Inferior parietal cortex (tissue), 1 donor: ENCODE measurements at regions not wholly inside any gene's neighbourhood (a gene's known extent, or its start where the extent isn't known, plus 50 kb on each side); places are given as distances from the start of the nearest gene placed in this dataset.
"Not testable (repeated sequence)": the region's sequence is repeated elsewhere in the genome, so short reads cannot be mapped to it uniquely, and the experiment has no call there.

ENCODE experiments used
- DNase-seq: peaks from one replicate; pipeline ENCODE4 v3.0.0-alpha.2; 2016; ENCODE audit errors: extremely low spot score

DNA sequence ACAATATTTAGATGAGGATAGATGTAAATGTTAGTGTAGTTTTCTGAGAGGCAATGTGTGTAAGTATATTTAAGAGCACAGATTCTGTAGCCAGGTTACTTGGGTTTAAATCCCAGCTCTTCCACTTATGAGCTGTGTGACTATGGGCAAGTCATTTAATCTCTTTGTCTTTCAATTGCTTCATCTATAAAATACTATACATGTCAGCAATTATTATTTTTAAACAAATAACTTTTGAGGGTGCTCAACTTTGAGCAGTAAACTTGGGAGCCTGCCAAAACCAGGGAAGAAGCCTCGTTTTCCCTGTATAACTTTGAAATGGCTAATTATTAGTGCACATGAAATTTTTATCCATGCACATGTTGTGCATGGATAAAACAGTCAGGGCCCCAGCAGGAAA is 222.8 kb downstream of the FOXD2 start:
- no peak for DNase-seq

- DNase-seq, result no peak
Observed at GRCh38 chr1:47661040-47661439, 223.2 kb downstream of the FOXD2 start.

GRCh38 chr1:47662068-47662467 is 224.2 kb downstream of the FOXD2 start:
- DNase-seq, result no peak

DNA sequence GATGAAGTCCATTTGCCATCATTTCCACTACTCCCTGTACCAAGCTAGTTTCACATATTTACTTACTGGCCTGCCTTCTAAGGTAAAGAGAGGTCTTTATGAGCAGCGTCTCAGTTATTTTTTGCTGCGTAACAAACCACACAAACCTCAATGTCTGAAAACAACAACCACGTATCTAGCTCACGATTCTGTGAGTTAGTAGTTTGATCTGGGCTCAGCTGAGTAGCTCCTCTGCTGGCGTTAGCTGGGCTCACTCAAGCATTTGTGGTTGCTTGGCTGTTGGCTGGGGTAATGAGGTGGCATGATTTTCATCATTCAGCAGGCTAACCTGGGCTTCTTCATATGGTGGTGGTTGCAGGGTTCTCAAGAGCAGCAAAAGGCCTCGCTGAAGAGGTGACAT is 225.4 kb downstream of the FOXD2 start:
- no peak for DNase-seq

DNA sequence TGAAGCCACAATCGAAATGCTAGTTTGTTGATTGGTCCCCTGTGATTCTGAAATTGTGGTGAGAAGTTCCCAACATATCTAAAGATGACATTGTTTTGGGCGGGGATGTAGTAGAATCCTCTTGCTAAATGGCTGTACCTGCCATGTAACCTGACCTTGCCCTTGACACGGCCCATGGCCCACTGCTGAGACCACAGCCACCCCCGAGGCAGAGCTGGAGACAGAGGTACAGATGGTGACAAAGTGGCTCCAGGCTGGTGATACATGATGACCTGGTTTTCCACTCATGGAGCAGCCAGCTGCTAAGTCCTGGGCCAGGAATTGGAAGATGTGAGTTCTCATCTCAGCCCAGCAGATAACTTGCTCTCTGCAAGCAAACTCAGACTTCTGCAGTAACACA is 226.5 kb downstream of the FOXD2 start:
- no peak for DNase-seq

GRCh38 chr1:47664896-47665295 is 227.1 kb downstream of the FOXD2 start:
- not testable (repeated sequence) for DNase-seq

DNA sequence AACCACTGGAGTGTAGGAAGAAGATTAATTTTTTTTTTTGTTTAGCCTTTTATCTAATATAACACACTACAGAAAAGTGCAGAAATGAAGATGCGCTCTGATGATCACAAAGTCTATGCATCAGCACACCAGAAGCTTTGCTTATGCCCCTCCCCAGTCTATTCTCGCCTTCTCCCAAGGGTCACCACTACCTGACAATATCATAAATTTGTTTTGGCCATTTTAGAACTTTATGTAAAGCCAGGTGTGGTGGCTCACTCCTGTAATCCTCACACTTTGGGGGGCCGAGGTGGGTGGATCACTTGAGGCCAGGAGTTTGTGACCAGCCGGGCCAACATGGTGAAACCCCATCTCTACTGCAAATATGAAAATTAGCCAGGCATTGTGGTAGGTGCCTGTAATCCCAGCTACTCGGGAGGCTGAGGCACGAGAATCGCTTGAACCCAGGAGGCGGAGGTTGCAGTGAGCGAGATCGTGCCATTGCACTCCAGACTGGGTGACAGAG is 231.3 kb downstream of the FOXD2 start:
- no peak for DNase-seq

DNA sequence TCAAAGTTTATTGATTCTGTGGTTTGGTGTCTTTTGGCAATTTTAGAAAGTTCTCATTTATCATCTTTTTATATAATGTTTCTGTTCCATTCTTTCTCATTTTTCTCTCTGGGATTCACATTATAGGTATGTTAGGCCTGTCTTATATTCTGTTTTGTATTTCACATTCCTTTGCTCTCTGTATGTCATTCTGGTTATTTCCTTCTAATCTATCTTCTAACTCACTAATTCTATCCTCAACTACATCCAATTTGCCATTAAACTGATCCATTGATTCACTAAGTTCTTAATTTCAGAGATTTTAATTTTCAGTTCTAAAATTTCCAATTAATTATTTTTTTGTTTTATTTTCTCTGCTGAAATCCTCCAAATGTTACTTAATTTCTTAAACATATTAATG is 234.8 kb downstream of the FOXD2 start:
- DNase-seq, result no peak

DNA sequence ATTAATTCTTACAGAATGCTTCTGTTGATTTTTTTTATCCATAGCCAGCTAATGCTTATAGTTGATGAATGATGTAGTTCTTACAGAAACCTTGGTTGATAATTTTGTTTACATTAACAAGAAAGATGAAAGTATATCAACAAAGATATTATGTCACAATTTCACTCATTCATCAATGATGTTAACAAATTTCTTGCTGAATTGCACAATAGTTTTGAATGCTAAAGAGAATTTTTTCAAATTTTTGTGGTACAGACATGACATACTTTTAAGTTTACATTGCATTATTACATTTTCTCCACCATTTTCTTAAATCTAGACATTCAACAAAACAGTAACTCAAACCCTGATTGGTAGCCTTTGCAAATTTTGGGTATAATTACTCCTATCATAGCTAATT is 236.3 kb downstream of the FOXD2 start:
- DNase-seq, result no peak

GRCh38 chr1:47675047-47675675 is 237.3 kb downstream of the FOXD2 start:
- DNase-seq, result no peak

GRCh38 chr1:47675721-47676120 is 237.9 kb downstream of the FOXD2 start:
- no peak for DNase-seq

DNA sequence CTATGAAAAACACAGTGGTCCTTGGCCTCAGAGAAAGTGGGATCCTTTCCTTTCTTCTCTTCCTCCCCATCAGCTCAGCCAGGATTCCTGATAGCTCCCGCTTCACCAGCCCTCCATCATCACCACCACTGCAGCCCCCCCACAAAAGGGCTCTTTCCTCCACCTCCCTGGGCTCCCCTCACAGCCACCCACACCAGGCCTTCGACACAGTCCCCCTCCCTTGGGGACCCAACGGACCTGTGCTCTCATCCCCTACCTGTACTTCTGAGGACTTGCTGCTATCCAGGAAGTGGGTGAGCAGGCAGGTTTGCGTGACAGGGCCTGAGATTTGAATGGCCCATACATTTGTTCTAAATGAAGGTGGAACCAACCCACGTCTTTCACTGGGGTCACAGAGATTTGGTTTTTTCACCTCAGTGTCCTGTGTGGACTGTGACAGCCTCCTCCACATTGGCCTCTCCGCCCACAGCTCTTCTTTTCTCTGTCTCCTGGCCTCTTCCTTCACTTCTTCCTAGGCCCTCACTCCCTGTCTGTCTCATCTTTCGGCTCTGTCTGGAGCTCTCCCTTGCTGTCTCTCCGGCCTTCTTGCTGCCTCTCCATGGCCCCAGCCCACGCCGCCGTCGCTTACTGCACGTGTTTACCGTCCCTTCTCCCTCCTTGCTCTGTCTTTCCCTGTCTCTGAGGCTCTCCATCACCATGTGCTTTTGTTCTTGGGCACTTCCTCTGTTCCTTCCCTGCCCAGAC is 238.6 kb downstream of the FOXD2 start:
- no peak for DNase-seq

GRCh38 chr1:47677241-47677940 is 239.5 kb downstream of the FOXD2 start:
- DNase-seq, result no peak

- DNase-seq, result no peak
Observed at GRCh38 chr1:47678464-47678980, 240.7 kb downstream of the FOXD2 start.

GRCh38 chr1:47679301-47679791 is 241.5 kb downstream of the FOXD2 start:
- DNase-seq, result no peak

GRCh38 chr1:47679826-47680225 is 242.0 kb downstream of the FOXD2 start:
- DNase-seq, result no peak

DNA sequence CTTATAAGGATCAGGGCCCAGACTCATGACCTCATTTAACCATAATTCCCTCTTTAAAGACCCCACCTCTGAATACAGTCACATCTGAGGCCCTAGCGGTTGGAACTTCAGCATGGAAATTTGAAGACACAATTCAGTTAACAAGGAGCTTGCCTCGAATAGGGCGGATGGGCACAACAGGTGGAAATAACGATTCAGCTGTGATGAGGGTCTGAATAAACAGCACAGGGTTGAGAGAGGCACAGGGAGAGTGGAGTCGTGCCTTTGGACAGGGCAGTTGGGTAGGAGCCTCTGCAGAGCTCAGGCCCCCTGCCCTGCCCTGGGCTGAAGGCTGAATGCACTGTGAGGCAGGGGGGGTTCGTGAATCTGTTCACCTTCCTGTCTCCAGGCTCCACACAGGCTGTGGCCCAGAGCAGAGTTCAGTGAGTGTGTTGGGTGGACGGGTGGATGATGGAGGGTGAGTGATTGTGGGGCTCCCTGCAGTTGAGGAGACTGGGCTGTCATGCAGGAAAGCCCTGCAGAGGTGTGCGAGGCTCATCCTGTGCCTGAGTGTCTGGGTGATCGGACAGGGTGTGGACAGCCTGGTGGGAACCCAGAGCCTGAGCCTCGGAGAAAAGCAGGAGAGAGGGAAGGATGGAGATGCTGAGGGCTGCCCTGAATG is 243.1 kb downstream of the FOXD2 start:
- no peak for DNase-seq

GRCh38 chr1:47681735-47682134 is 243.9 kb downstream of the FOXD2 start:
- DNase-seq, result no peak

DNA sequence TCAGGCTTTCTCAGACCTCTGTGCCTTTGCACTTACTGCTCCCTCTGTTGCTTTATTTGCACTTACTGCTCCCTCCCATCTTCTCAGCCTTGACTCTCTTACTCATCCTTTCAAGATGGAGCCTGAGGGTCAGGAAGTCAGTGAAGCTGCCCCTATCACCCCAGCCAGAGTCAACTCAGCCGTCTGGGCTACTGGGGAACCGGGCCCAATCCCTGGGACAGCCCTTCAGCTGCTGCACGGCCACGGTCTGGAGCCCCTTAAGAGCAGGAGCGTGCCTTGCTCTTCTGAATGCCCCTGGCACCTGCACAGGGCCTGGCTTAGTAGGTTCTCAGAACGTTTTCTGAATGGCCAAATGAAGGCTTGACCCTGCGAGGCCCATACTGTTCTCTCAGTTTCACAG is 244.4 kb downstream of the FOXD2 start:
- no peak for DNase-seq

- DNase-seq, result no peak
Observed at GRCh38 chr1:47682786-47683350, 245.0 kb downstream of the FOXD2 start.

- no peak for DNase-seq
Observed at GRCh38 chr1:47683401-47683800, 245.6 kb downstream of the FOXD2 start.

DNA sequence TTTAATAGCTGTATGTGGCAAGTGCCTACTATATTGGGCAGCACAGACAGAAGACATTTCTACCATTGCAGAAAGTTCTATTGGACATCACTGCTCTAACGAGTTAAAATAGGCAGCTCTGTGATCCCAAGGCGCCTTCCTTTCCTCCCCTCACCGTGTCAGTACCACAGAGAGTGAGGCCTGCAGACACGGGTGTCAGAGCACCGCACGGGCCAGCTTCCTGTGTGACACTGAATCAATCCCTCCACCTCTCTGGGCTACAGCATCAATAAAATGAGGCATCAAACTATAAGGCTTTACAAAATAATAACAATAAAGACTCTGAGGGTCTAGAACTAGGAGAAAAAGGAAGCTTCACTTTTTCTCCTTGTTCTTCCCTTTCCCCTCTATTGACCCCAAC is 246.7 kb downstream of the FOXD2 start:
- DNase-seq, result no peak
